ENCODE measurements at regions not wholly inside any gene's neighbourhood (a gene's known extent, or its start where the extent isn't known, plus 50 kb on each side); places are given as distances from the start of the nearest gene placed in this dataset.

DNA sequence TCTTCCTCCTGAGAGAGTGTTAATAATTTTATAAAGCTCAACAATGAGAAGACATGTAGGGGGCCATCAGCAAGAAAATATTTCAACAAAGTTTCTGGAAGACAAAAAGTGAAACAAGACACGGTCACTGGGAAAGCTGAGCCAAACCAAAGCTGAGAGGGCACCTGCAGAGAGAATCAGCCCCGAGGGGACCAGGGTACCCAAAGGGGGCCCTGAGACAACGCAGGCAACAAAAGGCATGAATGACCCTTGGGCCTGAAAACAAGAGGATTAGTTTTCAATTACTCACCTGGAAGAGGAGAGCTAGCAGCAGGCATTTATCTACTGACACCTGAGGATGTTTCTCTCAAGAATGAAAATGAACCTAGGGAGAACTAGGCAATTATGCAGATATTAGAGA lies 461.2 kb upstream of the MGMT start:
- H3K36me3 ChIP-seq (ENCODE audit: control insufficient read depth, insufficient read depth, low read length), result no peaks in the 10 kb centered on the region
- H3K4me3 ChIP-seq (ENCODE audit: low read length), result no peak overlapping the region
- H3K9ac ChIP-seq (ENCODE audit: low read length), result no peak overlapping the region
- no peaks in the 10 kb centered on the region for H3K4me1 ChIP-seq (ENCODE audit: control insufficient read depth, insufficient read depth, low read length)
- H3K9me3 ChIP-seq (ENCODE audit: control insufficient read depth, low read length), result no peaks in the 10 kb centered on the region
- H3K27me3 ChIP-seq (ENCODE audit: control insufficient read depth, insufficient read depth, low read length), result no peaks in the 10 kb centered on the region

DNA sequence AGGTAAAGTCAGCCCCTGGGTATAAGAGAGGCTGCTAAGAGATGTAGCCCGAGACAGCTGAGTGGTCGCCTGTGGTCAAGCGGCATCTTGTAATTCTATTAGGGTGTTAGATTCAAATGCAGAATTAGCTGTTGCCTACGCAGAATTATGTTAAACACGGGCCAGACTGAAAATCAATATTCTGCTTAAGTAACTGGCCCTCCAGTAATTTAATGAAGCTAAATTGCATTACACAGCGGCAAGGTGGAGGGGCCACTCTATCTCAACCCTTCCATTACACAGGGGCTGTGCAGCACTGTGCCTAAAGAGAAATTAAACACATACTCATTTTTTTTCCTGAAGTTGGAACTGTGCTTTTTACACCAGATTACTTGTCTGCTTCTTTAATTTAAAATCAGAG lies 448.5 kb upstream of the MGMT start:
- H3K36me3 ChIP-seq (ENCODE audit: control insufficient read depth, insufficient read depth, low read length), result no peaks in the 10 kb centered on the region
- H3K9me3 ChIP-seq (ENCODE audit: control insufficient read depth, low read length), result no peaks in the 10 kb centered on the region
- no peak overlapping the region for H3K4me3 ChIP-seq (ENCODE audit: low read length)
- no peak overlapping the region for H3K9ac ChIP-seq (ENCODE audit: low read length)
- H3K4me1 ChIP-seq (ENCODE audit: control insufficient read depth, insufficient read depth, low read length), result no peaks in the 10 kb centered on the region
- H3K27me3 ChIP-seq (ENCODE audit: control insufficient read depth, insufficient read depth, low read length), result no peaks in the 10 kb centered on the region

DNA sequence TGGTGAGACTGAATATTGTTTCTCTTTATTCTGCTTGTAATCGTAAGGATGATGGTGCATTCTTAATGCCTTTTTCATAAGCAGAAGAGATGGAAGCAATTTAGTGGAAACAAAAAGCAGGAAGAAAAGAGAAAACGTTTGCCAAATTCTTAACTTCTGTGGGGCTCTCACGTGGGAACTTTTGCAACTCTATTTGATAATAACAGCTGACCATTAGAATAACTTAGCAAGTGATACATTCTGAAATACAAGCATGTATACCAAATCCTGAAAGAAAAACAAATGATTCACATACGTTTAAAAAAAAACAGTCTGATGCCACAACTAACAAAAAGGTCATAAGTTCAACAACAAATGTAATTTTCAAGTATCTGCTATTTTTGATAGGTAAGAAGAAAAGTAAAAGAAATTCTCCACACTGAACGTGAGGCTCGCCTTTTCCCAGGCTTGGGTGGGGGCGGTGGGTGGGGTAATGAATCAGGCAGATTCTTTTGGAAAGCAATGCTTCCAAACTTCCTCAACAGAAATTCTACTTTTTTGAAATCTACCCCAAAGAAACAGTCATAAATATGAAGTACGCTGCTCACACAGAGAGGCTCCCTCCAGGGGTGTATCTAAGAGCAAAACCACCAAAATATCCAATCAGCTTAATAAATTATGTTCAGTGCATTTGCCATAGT lies 446.2 kb upstream of the MGMT start:
- Histone ChIP-seq H3K27me3 (ENCODE audit: control insufficient read depth, insufficient read depth, low read length) (no peaks in the 10 kb centered on the region), H3K9ac (ENCODE audit: low read length) (no peak overlapping the region), H3K4me1 (ENCODE audit: control insufficient read depth, insufficient read depth, low read length) (no peaks in the 10 kb centered on the region), H3K9me3 (ENCODE audit: control insufficient read depth, low read length) (no peaks in the 10 kb centered on the region), H3K4me3 (ENCODE audit: low read length) (no peak overlapping the region), H3K36me3 (ENCODE audit: control insufficient read depth, insufficient read depth, low read length) (no peaks in the 10 kb centered on the region)

DNA sequence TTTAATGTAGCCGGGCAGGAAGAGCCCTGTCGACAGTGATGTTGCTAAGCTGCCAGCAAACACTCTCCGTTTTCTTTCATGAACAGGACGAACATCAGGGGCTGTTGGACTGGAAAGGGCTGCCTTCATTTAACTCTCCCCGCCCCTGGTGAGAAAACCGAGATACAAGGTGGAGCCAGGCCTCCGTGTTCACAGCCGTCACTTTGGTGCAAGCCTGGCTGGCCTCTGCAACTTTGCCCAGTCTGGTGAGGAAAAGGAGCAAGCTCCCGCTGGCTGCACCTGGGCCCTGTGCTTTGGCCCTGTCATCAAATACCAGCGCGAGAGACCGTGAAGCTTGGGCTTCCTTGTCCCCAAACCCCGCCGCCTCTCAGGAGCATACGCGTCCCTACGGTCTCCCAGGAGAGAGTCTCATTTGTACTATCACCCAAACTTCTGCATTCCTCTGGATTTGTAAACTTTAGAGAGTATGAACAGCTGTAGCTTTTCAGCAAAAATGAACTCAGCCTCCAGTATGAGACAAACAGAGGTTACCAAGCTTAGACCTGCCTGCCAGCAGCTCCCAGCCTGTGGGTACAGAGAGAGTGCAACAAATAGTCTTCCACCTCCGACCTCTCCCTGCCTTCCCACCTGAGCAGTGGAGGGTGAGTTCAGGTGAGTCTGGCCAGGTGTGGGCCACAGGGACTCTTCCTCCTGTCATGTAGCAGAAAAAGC lies 445.3 kb upstream of the MGMT start:
- Histone ChIP-seq H3K4me3 (ENCODE audit: low read length) (no peak overlapping the region), H3K36me3 (ENCODE audit: control insufficient read depth, insufficient read depth, low read length) (no peaks in the 10 kb centered on the region), H3K9me3 (ENCODE audit: control insufficient read depth, low read length) (no peaks in the 10 kb centered on the region), H3K27me3 (ENCODE audit: control insufficient read depth, insufficient read depth, low read length) (no peaks in the 10 kb centered on the region), H3K4me1 (ENCODE audit: control insufficient read depth, insufficient read depth, low read length) (no peaks in the 10 kb centered on the region), H3K9ac (ENCODE audit: low read length) (no peak overlapping the region)

DNA sequence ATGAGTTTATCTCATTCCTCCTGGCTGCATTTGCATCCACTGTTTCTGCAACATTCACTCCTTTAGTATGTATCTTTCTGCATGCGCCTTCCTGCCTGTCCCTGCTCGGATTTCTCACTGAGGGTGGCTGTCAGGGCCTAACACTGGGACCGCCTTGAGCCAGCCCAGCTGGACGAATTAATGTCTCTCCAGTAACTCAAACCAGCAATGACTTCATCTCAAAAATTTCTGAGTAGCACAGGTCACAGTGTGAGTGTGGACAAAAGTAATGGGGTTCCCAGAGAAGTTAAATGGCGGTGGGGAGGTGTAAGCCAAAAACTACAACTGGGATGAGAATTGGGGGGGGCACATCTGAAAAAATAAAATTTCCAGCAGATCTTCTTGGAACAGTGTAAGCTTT lies 444.0 kb upstream of the MGMT start:
- H3K36me3 ChIP-seq (ENCODE audit: control insufficient read depth, insufficient read depth, low read length), result no peaks in the 10 kb centered on the region
- no peaks in the 10 kb centered on the region for H3K4me1 ChIP-seq (ENCODE audit: control insufficient read depth, insufficient read depth, low read length)
- no peak overlapping the region for H3K4me3 ChIP-seq (ENCODE audit: low read length)
- H3K27me3 ChIP-seq (ENCODE audit: control insufficient read depth, insufficient read depth, low read length), result no peaks in the 10 kb centered on the region
- H3K9ac ChIP-seq (ENCODE audit: low read length), result no peak overlapping the region
- no peaks in the 10 kb centered on the region for H3K9me3 ChIP-seq (ENCODE audit: control insufficient read depth, low read length)

DNA sequence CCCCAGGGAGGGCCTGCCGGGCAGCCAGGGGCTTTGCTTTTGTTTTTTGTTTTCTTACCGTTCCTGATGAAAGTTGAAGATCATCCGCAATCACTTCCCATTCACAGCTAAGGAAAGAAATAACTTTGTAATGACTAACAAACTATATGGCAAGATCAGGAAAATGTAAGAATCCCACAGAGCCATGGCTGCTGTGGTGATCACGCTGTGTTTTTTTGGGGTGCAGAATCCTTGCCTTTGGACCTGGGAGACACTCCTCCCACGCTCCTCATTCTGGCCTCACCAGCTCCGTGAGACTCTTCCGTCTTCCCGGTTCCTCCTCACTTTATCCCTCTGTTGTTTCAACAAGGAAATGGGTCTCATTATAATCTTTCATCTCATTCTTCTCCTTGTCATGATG lies 443.0 kb upstream of the MGMT start:
- Histone ChIP-seq H3K4me3 (ENCODE audit: low read length) (no peak overlapping the region), H3K4me1 (ENCODE audit: control insufficient read depth, insufficient read depth, low read length) (no peaks in the 10 kb centered on the region)

DNA sequence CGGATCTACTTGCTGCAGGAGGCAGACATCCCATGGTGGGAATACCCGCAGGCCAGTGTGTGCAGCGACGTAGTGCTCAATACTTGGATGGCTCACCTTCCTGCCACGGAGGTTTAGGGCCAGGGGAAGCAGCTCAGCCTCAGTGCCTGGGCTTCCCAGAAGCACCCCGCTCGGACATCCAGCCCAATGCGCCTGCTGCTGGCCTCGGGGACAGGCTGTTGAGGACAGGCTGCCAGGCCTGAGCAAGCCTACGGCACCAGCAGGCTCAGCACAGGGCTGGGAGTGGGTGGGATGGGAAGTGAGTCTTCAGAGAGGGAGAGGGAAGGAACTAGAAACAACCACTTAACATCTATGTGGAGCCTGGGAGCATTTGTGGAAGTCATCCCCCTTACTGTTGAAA lies 441.3 kb upstream of the MGMT start:
- no peaks in the 10 kb centered on the region for H3K4me1 ChIP-seq (ENCODE audit: control insufficient read depth, insufficient read depth, low read length)

More for the DNA sequence above, 443.0 kb upstream of the MGMT start:
- Histone ChIP-seq H3K9ac (ENCODE audit: low read length) (no peak overlapping the region), H3K9me3 (ENCODE audit: control insufficient read depth, low read length) (no peaks in the 10 kb centered on the region), H3K36me3 (ENCODE audit: control insufficient read depth, insufficient read depth, low read length) (no peaks in the 10 kb centered on the region), H3K27me3 (ENCODE audit: control insufficient read depth, insufficient read depth, low read length) (no peaks in the 10 kb centered on the region)

DNA sequence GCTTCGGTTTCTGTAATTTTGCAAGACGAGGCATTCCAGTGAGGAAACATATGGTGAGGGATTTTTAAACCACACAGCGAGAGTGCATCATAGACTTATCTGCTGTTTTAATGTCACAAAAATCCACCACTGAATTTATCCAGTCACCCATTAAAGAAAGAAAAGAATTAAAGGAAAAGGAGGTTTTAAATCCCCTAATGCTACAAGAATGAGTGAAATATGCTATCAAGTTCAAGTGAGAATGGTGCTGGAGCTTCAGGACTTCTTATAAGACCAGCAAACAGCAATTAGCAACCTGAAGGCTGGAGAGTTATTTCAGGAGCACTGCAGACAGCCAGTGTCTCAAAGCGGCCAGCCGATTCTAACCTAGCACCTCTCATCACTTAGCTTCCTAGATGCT lies 439.1 kb upstream of the MGMT start:
- H3K4me1 ChIP-seq (ENCODE audit: control insufficient read depth, insufficient read depth, low read length), result no peaks in the 10 kb centered on the region
- no peaks in the 10 kb centered on the region for H3K9me3 ChIP-seq (ENCODE audit: control insufficient read depth, low read length)
- no peak overlapping the region for H3K4me3 ChIP-seq (ENCODE audit: low read length)
- H3K36me3 ChIP-seq (ENCODE audit: control insufficient read depth, insufficient read depth, low read length), result no peaks in the 10 kb centered on the region
- no peak overlapping the region for H3K9ac ChIP-seq (ENCODE audit: low read length)
- H3K27me3 ChIP-seq (ENCODE audit: control insufficient read depth, insufficient read depth, low read length), result peaks cover 17% of the 10 kb centered on the region

More for the DNA sequence above, 441.3 kb upstream of the MGMT start:
- Histone ChIP-seq H3K27me3 (ENCODE audit: control insufficient read depth, insufficient read depth, low read length) (no peaks in the 10 kb centered on the region), H3K9me3 (ENCODE audit: control insufficient read depth, low read length) (no peaks in the 10 kb centered on the region), H3K36me3 (ENCODE audit: control insufficient read depth, insufficient read depth, low read length) (no peaks in the 10 kb centered on the region), H3K9ac (ENCODE audit: low read length) (no peak overlapping the region), H3K4me3 (ENCODE audit: low read length) (no peak overlapping the region)

DNA sequence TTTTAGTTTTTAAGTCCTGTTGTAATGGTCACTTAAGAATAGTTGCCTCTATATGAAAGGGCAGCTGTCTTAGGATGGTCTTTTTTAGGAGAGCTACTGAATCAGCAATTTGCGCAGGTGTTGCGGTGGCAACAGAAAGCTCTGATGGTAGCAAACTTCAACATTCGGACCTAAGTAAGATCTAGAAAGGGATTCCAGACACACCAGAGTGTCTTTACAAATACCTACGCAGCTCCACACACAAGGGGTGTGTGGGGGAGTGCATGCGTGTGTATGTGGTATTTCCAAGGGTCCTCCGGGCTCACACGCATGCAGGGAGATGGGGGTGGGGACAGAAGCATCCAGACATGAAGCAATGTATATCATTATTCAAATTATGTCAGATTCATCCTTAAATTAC lies 438.6 kb upstream of the MGMT start:
- no peaks in the 10 kb centered on the region for H3K9me3 ChIP-seq (ENCODE audit: control insufficient read depth, low read length)
- H3K4me3 ChIP-seq (ENCODE audit: low read length), result no peak overlapping the region
- peaks cover 23% of the 10 kb centered on the region for H3K27me3 ChIP-seq (ENCODE audit: control insufficient read depth, insufficient read depth, low read length)
- no peaks in the 10 kb centered on the region for H3K4me1 ChIP-seq (ENCODE audit: control insufficient read depth, insufficient read depth, low read length)
- no peaks in the 10 kb centered on the region for H3K36me3 ChIP-seq (ENCODE audit: control insufficient read depth, insufficient read depth, low read length)
- no peak overlapping the region for H3K9ac ChIP-seq (ENCODE audit: low read length)

DNA sequence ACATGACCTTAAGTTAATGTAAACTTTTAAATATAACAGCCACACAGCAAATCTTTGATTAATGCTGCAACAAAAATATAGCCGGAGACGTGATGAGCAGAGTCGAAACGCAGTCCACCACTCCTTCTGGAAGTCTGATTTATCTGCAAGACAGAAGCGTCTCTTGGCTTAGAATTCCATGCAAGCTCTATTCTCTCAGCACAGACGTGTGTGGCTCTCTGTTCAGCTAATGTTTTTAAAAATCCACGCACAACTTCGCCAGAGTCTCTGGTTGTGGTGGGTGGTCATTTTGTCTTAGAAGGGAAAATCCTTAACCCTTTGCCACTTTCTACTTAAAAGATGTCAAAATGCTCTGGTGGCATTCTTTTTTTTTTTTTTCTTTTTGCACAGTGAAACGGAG lies 438.0 kb upstream of the MGMT start:
- no peak overlapping the region for H3K9ac ChIP-seq (ENCODE audit: low read length)
- peaks cover 25% of the 10 kb centered on the region for H3K27me3 ChIP-seq (ENCODE audit: control insufficient read depth, insufficient read depth, low read length)
- H3K36me3 ChIP-seq (ENCODE audit: control insufficient read depth, insufficient read depth, low read length), result no peaks in the 10 kb centered on the region
- H3K9me3 ChIP-seq (ENCODE audit: control insufficient read depth, low read length), result no peaks in the 10 kb centered on the region
- H3K4me3 ChIP-seq (ENCODE audit: low read length), result no peak overlapping the region
- no peaks in the 10 kb centered on the region for H3K4me1 ChIP-seq (ENCODE audit: control insufficient read depth, insufficient read depth, low read length)

DNA sequence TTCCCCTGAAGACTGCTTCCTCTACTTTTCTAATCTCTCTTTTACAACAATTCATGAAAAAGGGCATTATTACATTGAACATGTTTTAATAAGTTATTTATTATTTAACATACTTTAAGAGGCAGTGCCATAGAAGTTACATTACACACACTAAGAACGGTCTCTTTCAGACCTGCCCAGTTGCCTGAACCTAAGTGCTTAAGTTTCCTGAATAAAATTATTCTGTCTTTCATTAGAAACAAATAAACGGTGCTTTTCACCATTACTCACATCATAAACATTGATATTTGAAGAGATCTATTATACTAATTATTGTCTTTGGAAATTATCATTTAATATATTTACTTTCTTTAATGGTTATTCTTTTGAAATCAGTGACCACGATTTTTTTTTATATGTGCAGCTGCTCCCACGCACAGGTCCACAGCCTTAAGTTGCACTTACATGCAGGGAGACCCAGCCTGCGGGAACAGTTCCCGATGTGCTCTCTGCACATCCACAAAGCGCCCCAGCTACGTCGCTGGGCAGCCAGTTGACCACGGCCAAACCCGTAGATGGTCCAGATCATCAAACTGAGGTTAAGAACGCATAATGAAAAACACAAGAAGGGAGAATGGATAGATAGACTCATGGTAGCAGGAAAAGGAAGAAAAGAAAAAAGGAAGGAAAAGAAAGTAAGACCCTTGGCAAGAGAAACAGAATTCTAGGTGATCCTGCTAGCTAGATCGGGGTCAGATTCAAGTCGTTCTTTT lies 437.0 kb upstream of the MGMT start:
- no peak overlapping the region for H3K4me3 ChIP-seq (ENCODE audit: low read length)
- no peak overlapping the region for H3K9ac ChIP-seq (ENCODE audit: low read length)
- H3K36me3 ChIP-seq (ENCODE audit: control insufficient read depth, insufficient read depth, low read length), result no peaks in the 10 kb centered on the region
- no peaks in the 10 kb centered on the region for H3K9me3 ChIP-seq (ENCODE audit: control insufficient read depth, low read length)
- H3K27me3 ChIP-seq (ENCODE audit: control insufficient read depth, insufficient read depth, low read length), result peaks cover 31% of the 10 kb centered on the region
- H3K4me1 ChIP-seq (ENCODE audit: control insufficient read depth, insufficient read depth, low read length), result no peaks in the 10 kb centered on the region

DNA sequence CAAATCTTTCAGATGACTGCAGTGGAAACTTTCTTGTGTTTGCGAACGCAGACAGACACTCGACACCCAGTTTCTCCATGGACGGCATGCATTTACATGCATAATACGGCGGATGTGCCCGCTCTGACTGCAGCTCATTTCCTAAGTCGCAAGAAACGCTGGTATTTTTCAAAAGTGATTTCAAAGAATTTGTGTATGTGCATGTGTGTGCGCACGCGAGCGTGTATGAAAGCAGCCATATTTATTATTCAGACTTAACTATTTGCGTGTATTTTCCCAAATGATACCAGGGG lies 436.5 kb upstream of the MGMT start:
- no peak overlapping the region for H3K9ac ChIP-seq (ENCODE audit: low read length)
- no peaks in the 10 kb centered on the region for H3K4me1 ChIP-seq (ENCODE audit: control insufficient read depth, insufficient read depth, low read length)
- H3K4me3 ChIP-seq (ENCODE audit: low read length), result no peak overlapping the region
- no peaks in the 10 kb centered on the region for H3K9me3 ChIP-seq (ENCODE audit: control insufficient read depth, low read length)
- peaks cover 31% of the 10 kb centered on the region for H3K27me3 ChIP-seq (ENCODE audit: control insufficient read depth, insufficient read depth, low read length)
- H3K36me3 ChIP-seq (ENCODE audit: control insufficient read depth, insufficient read depth, low read length), result no peaks in the 10 kb centered on the region

Data from mucosa of stomach (tissue), 1 donor.